GM21619 (cell line): ENCODE measurements at regions not wholly inside any gene's neighbourhood (a gene's known extent, or its start where the extent isn't known, plus 50 kb on each side); places are given as distances from the start of the nearest gene placed in this dataset.
"Not testable (repeated sequence)": the region's sequence is repeated elsewhere in the genome, so short reads cannot be mapped to it uniquely, and the experiment has no call there.

Experiments
- ATAC-seq: cut with Tn5 transposase; IDR thresholded peaks from one replicate; pipeline ENCODE4 v1.9.1; 2021; ENCODE audit not compliant: unreplicated experiment

DNA sequence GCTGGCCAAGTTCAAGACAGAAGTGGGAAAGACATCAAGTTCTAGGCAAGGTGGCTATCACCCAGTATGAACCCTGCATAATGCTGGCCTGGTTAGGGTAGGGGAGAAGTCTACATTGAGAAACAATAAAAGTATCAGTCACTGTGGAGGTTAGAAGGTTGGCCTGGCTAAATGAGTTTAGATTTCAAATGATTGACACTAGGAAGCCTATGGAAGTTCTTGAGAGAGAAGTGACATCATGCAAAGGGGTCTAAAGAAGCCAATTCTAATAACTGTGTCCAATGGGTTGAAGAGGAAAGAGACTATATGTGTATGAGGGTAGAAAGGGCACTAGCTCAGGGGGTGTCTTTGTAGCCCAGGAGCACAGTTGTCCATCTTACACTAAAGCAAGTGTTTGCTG is 98.5 kb upstream of the MBIP start:
- ATAC-seq, result no peak

DNA sequence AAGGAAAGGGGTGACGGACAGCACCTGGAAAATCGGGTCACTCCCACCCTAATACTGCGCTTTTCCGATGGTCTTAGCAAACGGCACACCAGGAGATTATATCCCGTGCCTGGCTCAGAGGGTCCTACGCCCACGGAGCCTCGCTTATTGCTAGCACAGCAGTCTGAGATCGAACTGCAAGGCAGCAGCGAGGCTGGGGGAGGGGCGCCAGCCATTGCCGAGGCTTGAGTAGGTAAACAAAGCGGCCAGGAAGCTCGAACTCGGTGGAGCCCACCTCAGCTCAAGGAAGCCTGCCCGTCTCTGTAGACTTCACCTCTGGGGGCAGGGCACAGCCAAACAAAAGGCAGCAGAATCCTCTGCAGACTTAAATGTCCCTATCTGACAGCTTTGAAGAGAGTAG is 91.5 kb upstream of the MBIP start:
- not testable (repeated sequence) for ATAC-seq

DNA sequence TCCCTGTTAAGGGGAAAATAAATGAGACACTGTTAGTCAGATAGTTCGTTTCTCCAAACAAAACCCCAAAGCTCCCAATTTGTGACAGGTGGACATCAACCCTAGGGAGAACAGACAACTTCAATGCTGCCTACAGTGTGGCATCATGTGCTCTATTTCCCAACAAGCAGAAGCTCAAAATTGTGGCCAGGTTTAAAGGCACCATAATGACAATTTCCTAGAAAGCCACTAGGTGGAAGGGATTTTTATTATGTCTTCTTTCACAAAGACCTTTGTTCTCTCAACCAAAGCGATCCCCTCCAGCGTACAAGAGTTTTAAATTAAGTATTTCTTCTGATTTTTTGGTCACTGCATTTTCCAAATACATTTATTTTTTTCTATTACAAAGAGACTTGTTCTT is 88.0 kb upstream of the MBIP start:
- ATAC-seq, result no peak

DNA sequence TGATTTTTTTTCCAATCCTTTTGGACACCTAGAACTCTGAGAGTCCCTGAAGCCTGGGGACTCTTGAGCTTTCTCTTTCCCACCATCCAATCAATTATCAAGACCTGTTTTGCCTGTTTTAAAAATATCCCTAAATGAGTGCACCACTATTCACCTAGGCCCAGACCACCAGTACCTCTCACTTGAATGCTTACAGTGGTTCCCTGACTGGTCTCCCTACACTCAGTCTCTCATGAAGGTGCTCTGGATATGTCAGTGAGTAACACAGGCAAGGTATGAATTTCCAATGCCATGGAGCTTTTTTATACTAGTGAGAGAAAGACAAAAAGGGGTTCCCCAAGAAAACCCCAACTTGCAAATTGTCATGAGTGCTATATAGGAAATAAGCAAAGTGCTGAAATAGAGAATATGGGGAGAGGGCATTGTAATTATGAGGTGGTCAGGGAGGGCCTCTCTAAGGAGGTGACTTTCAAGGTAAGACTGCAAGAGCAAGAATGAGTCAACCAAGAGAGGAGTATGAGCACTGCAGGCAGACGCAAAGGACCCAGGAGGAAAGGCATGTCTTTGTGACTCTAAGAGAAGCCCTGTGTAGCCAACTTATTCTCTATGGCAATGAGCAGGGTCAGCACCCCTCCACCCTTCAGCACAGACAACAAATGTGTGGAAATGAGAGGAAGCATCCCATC is 85.3 kb upstream of the MBIP start:
- no peak for ATAC-seq

DNA sequence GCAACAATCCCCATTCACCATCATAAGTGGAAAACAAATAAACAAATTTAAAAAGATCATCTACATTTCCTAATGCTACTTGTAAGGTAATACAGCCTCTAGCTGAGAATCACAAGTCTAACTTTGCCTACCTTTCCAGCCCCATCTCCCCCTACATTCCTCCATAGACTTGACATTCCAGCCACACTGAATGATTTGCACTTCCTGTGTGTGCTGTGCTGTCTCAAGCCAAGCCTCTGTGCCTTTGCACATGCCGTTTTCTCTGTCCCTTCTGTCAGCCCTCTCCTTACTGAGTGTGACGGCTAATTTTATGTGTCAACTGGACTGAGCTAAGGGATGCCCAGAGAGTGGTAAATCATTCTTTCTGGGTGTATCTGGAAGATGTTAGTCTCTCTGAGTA is 82.4 kb upstream of the MBIP start:
- ATAC-seq, result no peak

DNA sequence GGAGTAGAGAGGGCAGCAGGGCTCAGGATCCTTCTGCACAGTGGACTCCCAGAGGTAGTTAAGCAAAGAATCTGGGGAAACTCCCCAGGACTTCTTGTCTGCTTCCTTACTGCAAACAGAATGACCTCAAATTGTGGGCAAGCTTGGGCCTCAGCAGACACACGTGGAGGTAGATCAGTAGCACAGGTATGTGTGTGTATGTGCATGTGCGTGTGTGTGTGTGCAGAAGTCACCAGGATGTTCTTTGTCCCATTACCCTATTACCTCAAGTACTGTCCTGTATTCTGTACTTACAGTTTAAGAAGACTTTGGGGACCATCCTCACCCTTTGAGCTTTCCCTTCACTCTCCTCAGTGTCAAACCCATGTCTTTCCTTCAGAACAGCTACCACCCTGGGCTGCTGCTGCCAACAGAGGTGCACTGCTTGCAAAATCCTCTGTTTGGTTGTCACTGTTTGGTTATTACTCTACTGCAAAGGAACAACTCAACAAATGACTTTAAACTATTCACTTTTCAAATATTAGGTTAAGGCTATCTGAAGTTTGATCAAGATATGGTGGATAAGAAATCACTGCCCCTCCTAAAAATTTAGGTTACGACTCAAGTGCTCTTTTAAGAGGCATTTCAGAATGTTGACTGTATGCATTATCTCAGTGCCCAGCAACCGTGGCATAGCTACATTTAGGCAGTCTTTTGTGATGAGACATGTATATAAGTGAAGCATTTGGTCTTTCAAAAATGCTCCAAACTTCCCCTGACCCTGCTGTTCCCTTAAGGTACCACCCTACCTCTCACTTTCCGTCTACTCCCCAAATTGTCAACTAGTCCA is 78.2 kb upstream of the MBIP start:
- no peak for ATAC-seq

DNA sequence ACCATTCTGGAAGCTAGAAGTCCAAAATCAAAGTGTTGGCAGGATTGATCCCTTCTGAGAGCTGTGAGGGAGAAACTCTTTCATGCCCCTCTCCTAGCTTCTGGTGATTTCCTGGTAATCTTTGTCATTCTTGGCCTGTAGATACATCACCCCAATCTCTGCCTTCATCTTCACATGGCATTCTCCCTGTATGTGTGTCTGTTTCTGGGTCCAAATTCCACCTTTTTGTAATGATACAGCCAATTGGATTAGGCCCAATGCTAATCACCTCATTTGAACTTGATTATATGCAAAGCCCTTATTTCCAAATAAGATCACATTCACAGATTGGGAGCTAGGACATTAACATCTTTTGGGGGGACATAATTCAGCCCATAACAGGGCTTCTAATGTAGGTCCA is 76.9 kb upstream of the MBIP start:
- ATAC-seq, result no peak

DNA sequence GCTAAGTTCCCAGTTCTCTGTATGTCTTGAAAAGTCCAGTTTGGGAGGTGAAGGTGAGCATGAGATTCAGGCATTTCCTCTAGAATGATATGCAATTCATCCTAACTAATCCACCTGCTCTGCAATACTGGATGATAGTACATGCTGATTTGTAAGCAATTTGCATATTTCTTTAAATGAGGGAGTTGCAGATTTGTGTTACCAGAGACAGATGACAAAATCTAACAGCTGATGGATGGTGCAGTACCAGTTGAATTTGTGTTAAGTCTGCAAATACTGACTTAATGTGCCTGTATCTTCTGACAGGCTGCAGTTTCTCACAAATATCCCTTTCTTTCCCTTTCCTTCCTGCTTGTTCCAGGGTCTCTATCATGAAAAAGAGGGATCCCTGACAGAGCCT is 76.4 kb upstream of the MBIP start:
- ATAC-seq, result no peak

DNA sequence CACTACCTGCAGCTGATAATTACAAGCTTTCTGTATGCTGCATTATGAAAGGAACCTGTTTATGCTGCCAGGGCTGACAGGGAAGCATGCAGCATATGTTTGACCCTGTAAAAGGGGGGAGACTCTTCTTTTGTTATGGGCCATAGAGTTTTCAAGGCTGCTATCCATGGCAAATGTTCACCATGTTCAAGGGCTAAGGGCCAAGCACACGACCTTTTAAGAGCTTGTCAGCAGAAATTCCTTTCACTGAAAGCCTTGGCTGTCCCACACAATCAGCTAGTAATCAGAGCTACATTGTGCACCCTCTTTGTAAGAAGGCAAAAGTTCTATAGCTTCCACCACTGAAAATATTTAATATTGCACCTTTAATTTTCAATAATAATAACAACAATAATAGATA is 74.2 kb upstream of the MBIP start:
- no peak for ATAC-seq

DNA sequence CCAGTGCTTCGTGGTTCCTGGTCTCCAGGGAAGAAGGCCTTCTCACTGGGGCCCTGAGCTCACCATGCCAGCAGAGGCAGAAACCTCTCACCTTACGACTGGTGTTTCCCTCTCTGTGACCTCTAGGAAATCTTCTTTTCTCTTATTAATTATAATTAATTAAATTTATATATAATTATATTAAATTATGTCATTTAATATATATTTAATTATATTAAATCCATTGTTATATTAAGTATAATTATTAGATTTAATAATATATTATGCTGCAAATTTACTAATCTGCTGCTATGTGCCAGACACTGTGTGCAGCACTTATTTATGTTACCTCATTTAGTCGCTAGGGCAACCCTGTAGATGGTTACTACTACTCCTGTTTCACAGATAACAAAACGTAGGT is 70.3 kb upstream of the MBIP start:
- ATAC-seq, result no peak

DNA sequence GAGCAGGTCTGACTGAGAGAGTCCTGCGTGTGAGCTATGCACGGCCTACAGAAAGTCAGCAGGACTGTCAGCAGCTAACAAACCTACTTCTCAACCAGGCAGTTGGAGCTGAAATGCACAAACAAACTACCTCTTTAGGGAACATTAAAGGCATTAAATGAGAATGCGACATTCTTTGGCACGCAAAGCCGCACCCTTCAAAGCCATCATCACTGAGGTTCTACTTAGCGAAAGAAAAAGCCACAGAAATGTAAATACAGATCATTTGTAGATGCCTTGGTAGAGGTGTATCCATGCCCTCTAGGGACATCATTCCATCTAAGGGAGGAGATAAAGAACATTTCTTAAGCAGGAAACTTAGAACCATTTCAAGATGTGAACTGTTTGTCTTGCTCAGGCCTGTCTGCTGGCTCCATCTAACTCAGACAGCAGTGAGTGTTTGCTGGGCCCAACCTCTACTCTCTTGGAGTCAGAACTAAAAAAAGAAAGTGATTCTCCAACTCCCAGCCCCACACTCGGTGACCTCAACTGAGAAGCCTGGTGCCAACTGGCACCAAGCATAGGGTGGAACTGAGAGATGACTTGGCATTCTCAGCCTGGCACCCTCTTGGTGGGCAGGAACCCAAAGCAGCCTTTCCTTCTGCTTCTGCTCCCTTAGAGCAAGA is 63.5 kb upstream of the MBIP start:
- ATAC-seq, result no peak

DNA sequence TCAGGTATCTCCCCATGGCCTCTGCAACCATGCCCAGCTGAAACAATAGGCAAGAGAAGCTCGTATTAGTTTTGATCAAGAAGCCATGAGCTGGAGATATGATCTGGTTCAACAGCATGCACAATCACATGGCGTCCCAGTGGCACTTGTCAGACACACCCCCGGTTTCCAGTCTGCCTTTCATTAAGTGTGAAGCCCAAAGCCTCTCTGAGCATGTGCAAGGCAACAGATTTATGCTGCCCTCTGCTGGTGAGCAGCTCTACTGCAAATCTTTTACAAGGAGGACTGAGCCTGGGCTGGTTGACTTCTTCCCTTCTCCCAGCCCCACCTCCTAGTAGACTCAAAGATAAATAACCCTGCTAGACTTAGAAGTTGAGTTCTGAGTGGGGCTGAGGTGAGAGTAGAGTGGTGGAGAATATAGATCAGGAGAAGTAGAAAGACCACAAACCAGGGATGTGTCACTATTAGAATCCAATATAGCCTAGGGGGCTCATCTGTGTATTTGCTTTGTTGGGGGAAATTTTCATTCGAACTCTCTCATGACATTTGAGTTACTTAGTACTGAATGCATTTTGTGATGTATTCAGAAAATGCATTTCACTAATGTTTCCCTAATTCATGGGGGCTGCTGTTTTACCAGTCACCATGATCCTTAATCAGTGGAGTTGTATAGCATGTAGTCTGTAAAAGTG is 53.7 kb upstream of the MBIP start:
- ATAC-seq, result peak; percentile 93
